HG03066 (cell line): ENCODE measurements at regions not wholly inside any gene's neighbourhood (a gene's known extent, or its start where the extent isn't known, plus 50 kb on each side); places are given as distances from the start of the nearest gene placed in this dataset.

Source experiments
- ATAC-seq: cut with Tn5 transposase; IDR thresholded peaks from one replicate; pipeline ENCODE4 v1.9.1; 2021; ENCODE audit warnings: low read depth; ENCODE audit not compliant: unreplicated experiment

DNA sequence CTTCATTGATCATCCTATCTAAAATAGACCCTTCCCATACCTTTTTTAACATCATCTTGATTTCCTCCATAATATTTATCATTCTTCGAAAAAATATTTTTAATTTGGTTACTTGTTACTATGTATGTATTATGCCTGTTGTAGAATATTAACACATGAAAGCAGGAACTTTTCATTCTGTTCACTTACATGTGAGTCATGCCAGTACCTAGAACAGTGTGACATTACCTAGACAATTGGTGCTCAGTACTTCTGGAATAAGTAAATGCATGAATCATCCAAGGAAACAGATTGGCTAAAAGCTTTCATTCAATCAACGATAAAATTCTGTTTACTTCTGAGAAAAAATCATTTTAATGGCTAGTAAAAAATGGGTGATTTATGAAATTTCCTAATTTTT, 76.4 kb downstream of the CXXC4 start:
- ATAC-seq, result no peak

DNA sequence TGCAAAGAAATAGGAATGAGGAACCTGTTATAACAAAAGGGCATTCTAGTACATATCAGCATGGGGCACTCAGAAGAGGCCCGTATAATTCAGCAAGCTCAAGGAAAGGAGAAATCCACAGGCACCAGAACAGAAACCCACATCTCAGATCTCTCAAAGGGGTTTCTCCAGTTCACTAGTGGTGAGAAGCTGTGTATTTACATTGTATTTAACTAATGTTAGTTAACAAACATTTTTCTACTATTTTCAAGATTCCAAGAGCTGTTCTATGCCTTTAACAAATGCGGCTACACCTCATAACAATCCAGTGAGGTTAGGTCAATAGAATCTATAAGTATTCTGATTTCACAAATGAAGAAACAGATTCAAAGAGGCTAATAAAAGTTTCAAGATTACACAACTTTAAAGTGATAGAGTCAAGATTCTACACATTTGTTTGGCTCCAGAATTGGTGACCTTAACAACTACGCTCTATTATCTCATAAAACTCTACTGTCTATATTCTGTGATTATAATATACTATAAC, 77.3 kb downstream of the CXXC4 start:
- no peak for ATAC-seq

DNA sequence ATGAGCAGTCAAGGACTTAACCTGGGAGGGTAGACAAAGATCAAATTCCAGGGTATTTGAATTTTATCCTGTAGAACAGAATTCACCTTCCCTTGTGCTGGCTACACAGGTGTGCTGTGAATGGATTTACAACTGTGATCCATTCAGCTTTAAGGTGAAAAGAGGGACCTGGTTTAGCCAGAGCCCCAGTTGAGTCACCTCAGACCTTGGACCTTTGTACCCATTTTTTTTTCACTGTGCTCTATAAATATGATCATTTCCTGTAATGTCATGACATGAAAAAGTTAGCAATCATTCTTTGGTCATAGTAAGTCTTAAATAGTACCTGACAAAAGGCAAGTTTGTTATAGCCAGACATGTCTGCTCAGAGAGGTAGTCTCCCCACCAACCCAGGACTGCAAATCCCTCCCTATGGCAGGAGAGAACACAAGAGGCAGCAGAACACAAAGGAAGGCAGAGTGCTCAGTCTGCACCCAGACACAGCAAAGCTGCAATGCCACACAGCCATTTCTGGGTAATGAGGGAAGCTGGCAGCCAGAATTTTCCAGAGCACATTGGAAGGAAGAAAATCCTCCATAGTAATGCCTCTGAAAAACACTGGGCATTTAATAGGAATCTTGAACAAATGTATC, 77.9 kb downstream of the CXXC4 start:
- ATAC-seq, result no peak

DNA sequence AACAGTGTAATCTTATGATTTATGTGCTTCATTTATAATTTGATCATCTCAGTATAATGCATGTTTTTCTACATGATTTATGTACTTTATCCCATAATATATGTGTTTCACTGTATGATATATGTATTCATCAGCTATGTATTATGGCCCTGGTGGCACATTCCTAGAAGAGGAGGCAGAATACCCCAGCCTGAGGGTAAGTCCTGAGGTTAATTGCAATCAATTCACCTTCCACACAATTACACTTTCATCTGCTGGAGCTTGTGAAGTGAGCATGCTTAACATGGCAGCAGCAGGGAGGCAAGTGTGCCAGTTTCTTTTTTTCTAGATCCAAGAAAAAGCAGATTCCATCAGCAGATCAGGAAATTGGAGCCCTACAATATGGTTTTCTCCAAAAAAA, 81.2 kb downstream of the CXXC4 start:
- ATAC-seq, result no peak

DNA sequence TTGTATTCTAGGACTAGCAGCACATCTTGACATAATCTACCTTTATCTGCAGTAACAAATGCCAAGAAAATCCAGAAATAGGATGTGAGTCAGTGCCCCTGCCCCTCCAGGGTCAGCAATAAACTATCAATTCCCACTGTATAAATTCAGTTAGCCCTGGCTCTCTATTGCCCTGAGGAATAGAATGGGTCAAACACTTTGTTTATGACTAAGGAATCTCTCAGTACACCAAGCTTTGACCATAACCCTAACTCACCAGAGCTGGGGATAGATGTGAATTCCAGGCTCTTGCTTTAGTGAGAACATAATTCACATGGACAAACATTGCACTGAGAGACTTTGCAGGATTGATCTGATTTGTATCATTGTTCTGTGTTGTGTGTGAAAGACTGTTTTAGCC, 82.3 kb downstream of the CXXC4 start:
- no peak for ATAC-seq

DNA sequence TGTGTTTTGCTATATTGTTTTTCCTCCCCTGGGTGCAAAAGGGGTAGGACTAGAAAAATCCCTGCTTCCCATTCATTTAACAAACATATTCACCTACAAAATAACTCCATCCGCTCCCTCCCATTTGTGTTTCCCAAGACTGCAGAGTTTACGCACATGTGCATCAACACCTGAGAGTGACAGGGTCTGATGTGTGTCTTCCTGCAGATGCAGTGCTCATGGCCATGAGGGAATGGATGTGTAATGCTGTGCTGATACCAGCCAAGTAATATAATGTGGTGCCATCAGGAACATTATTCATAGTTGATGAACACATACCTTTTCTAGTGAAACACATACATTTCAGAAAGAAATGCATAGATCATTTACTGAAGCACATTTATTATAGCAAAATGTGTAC, 83.2 kb downstream of the CXXC4 start:
- ATAC-seq, result no peak

DNA sequence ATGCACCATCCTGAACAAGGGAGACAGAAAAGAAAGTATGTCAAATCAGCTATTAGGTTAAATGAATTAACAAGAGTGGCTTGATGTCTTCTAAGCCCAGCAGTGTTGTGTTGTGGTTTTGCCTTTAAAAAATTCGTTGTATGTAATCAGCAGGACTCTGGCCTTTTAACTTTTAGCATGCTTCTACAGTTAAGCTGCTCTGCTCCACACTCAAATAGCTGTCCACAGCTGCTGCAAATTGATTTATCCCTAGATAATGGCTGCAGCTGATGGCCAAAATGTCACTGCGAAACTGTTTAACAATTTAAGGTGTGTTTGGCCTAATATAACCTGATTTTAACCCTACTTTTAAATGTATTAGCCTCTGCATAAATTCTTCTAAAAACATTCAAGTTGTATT, 85.8 kb downstream of the CXXC4 start:
- no peak for ATAC-seq

DNA sequence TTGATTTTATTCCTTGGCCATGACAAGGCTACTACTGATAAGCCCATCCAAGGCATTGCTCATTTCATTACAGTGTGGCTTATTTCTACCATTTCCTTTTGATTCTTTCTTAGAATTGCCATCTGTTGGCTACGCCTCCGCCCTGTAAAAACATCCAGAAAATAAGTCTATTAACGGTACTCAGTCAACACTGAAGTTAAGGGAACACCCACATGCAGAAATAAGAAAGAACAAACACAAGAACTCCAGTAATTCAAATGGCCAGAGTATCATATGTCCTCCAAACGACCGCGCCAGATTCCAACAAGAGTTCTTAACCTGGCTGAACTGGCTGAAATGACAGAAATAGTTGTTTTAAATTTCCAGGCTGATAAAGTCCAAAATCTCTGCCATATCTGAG, 90.3 kb downstream of the CXXC4 start:
- no peak for ATAC-seq

DNA sequence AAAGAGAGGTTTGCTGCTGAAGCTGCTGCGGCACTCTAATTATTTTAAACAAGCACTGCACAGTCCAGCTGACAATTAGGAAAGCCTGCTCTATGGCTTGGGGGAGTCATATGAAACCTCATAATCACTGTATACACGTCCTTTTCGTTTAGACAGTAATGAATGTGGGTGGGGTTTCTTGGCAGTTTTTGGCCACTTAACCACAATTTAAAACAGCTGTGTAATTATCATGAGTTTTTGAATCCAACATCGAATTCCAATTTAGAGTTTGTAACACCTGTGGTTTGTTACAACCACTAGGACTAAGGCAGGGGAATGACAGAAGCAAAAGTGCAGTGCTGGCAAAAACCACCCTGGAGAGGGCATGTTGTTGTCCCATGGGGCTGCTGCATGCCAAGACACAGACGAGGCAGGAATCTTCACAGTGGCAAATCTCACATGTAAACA, 99.5 kb downstream of the CXXC4 start:
- no peak for ATAC-seq

DNA sequence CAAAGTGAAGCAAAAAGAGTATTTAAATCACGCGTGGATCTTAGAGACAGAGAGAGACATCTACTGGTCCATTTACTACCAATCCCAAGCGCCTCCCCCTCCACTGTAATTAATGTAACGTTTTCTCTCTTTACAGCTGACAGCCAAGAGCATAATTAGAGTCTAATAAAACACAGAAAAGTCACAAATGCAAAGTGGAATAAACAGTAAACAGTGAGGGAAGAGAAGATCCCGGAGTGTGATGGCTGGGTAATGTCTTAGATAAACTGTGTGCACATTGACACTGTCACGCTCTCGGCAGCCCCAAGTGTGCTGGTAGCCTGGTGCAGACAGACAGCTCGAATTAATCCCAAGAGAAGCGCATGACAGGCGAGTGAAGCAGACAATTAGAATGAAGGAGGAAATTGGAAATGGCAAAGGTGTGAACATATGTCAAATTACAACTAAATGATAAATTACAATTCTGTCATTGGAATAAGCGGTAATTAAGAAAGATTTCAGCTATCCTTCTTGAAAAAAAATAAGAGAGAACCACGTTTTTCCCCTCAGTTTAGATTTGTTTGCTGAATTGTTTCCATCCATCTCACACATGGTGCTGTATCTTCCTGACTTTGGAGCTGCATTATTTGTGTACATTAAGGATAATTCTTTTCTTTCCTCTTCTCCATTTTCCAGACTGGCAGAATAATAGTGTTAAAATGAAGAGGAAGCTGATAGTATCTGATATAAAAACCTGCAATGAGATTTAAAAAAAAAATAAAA, 100.1 kb downstream of the CXXC4 start:
- ATAC-seq, result no peak

DNA sequence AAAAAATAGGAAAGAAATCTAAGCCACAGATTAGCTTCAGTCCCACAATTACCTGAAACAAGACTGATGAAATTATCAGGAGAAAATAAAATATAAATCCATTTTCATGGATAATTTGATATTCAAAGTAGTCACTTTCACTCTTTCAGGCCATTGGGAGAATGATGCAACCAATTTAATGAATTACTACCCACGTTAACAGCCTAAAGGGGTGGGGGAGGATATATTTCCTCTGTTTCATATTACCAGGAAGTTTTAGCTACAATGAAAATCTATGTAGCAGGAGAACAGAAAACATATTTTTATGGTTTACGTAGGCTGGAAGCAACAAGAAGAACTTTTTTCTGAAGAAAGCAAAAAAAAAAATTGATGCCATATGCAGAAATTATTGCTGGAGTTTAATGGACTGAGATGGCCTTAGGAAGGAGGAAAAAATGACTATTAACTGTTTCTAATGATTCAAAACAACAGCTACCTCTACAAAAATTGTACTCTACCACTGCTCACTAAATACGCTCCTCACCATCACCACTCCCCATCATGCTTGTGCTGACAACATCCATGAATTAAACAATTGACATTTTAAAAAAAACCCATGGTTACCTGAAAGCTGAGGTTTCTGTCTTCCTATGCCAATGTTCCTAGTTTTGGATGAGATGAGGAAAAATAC, 100.9 kb downstream of the CXXC4 start:
- no peak for ATAC-seq

DNA sequence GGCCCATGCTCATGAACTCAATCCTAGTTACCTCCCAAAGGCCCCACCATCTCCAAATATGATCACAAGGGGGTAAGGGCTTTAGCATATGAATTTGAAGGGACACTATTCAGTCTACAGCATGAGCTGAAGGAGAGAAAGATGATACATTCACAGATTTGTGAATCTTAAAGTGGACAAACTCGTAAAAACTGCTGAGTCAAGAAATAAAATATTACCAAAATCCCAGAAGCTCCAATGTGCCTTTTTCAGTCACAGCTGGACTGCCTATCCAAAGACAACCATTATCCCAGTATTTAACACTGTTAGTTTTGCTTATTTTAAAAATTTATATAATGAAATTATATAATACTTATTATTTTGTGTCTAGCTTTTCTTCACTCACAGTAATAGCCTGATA, 109.0 kb downstream of the CXXC4 start:
- ATAC-seq, result no peak

DNA sequence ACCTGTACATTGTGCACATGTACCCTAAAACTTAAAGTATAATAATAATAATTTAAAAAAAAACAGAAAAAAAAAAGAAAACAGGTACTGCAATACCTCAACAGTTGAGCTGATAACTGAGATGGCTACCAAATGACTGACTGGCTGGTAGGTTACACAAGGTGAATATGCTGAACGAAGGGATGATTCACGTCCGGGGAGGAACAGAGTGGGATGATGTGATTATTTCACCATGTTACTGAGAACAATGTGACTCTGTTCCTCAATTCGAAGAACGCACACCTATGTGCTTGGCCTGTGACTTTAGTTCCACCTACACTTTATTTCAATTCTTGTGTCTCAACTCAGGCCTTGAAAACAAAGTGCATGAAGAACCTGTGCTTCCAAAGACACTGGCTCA, 111.7 kb downstream of the CXXC4 start:
- no peak for ATAC-seq

DNA sequence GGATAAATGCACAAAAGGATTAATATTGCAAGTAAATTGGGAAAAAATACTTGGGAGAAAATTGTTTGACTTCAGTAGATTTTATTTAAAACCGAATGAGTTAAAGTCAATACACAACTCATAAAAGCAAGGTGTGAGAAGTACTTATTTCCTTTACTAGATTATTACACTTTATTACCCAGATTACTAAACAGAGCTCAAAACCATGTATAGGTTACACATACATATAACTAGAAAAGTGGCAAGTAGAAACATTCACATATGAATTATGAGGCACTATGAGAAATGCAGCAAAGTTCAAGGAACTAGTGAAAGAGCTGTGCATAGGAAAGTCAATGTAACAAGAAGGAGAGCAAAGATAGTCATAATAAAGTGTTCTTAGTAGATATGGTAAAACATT, 113.0 kb downstream of the CXXC4 start:
- ATAC-seq, result no peak

DNA sequence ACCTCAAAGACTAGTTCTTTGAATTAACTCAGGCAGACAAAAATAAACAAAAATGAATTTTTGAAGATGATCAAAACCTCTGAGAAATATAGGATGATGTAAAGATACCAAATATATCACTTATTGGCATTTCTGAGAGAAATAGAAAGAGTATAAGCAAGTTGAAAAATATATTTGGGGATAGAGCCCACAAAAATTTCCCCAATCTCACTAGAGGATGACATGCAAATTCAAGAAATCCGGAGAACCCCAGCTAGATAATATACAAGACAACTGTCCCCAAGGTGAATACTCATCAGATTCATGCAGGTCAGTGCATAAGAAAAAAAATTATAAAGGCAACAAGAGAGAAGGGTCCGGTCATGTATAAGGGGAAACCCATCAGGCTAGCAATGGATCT, 129.1 kb downstream of the CXXC4 start:
- ATAC-seq, result no peak

DNA sequence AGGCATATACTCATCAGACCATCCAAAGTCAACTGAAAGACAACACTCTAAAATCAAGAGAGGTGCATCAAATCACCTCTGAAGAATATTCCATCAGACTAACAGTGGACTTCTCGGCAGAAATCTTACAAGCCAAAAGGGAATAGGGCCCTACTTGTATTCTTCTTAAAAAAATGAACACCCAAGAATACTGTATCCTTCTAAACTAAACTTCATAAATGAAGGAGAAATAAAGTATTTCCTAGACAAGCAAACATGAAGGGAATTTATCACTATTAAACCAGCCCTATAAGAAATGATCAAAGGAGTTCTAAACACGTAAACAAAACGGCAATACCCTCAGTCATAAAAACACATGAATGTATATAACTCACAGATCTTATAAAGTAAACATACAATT, 141.2 kb downstream of the CXXC4 start:
- no peak for ATAC-seq

DNA sequence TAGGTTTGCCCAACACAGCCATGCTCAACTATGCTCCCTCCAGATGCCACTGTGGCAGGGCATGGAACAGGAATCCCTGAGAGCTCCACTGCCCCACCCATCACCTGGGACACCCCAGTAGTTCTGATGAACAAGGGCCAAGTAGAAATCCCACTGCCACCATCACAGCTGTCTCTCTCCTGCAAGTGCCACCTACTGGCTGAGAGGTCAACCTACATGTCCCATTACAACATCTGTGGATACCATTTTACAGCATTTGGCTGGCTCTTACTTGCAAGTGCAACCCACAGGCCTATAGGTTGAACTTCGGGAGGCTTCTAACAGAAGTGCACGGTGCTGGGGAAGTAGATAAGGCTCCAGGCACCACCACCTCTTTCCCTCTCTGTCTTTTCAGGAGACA, 142.5 kb downstream of the CXXC4 start:
- ATAC-seq, result no peak

DNA sequence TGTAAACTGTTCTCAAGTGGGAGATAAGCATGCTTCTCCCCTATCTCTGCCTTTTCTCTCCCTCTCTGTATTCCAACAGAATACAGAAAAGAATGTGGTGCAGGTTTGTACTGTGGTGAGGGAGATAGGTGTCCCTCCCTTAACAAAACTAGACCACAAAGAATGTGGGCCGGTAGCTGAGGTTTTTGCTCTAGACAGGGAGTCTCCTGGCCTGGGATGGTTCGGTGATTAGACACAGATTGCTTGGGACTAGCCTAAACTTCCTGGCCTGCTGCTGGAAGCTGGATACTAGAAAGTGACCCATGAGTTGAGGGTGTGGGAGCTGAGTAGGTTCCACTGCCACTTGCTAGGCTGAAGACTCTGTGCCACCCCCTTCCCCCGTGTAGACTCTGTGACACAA, 143.0 kb downstream of the CXXC4 start:
- no peak for ATAC-seq

DNA sequence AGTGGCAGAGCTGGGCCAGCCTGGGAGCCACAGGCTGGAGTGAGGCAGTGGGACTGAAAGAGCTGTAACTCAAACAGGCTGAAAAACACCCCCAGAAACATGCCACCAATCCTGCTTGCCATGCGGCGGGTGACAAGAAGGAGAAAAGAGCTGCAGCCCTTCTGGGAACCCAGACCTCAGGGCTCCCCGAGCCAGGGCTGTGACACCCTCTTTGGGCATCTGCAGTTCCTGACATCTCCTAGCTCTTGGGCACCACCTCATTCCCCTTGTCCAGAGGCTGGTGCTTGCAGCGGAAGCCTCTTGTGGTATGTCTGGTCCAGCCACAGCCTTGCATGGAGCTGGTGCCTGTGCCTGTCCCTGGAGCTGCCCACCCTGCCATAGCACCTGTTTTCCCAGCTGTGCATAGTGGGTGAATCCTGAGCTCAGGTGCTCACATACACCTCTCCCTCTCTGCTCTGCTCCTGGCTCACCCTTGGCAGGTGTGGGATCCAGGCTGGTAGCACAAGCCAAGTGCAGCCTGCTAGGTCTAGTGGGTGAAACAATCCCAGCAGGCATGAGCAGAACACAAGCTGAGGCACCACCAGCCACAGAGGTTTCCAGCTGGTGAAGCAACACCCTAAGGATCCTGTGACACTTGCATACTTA, 149.0 kb downstream of the CXXC4 start:
- no peak for ATAC-seq

DNA sequence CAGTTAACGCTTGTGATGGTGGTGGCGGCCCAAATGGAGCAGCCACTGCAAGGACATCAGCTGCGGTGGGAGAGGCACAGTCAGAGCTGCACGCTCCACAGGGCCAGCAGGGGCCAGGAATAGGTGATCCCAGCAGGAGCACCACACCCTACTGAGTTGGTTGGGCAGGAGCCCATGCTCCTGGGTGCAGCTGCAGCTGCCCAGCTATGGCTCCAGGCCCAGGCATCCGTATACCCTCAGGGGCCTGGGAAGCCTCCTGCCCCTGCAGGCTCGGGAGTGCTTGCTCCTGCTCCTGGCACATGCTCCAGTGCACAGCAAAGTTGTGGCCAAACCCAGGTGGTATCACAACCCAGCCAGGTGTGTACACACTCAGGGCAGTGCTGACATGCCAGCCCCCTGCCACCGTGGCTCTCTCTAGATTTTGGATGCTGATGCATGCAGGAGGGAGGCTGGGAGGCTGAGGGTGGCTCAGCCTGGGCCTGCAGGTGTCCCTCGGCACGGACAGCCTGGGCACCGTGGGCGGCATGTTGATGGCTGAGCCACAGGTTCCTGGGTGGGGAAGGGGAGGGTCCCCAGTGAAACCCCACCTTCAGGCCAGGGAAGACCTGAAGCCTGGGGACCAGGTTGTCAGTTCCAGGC, 150.2 kb downstream of the CXXC4 start:
- ATAC-seq, result no peak

DNA sequence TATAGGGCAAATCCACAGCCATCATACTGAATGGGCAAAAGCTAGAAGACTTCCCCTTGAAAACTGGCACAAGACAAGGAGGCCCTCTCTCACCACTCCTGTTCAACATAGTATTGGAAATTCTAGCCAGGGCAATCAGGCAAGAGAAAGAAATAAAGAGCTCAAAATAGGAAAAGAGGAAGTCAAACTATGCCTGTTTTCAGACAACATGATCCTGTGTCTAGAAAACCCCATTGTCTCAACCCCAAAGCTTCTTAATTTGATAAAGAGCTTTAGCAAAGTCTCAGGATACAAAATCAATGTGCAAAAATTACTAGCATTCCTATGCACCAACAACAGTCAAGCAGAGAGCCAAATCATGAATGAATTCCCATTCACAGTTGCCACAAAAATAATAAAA, 160.3 kb downstream of the CXXC4 start:
- no peak for ATAC-seq
